ENCODE measurements at regions not wholly inside any gene's neighbourhood (a gene's known extent, or its start where the extent isn't known, plus 50 kb on each side); places are given as distances from the start of the nearest gene placed in this dataset.

DNA sequence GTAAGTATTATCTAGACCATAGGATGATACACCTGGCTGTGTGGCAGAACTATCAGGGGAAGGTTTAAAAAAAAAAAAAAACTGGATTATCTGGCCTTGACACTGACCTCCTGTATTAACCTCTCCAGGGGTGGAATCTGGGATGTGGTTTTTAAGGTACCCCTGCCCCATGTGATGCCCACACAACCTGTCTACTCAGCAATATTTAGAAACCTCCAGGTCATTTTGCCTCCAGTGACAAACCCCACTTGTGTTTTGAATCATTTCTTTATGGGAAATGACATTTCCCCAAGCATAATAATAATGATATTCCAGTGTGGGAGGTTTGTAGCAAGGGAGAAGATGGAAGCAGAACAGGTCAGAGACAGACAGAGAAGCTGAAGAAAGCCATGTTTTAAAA lies 179.1 kb downstream of the RSL24D1 start:
- Mint-ChIP-seq H3K27me3 (ENCODE audit: insufficient read depth, unreplicated experiment) (peaks cover 39% of the 10 kb centered on the region), H3K9me3 (ENCODE audit: unreplicated experiment) (no peaks in the 10 kb centered on the region), H3K27ac (ENCODE audit: low read depth, unreplicated experiment) (no peak overlapping the region), H3K4me3 (ENCODE audit: unreplicated experiment) (no peak overlapping the region), H3K4me1 (ENCODE audit: insufficient read depth, unreplicated experiment) (peaks cover 6% of the 10 kb centered on the region), H3K36me3 (ENCODE audit: insufficient read depth, unreplicated experiment) (no peaks in the 10 kb centered on the region)
- no TSS peak for BruUV-seq (replicated peaks)
- TF ChIP-seq, protein P1, sequence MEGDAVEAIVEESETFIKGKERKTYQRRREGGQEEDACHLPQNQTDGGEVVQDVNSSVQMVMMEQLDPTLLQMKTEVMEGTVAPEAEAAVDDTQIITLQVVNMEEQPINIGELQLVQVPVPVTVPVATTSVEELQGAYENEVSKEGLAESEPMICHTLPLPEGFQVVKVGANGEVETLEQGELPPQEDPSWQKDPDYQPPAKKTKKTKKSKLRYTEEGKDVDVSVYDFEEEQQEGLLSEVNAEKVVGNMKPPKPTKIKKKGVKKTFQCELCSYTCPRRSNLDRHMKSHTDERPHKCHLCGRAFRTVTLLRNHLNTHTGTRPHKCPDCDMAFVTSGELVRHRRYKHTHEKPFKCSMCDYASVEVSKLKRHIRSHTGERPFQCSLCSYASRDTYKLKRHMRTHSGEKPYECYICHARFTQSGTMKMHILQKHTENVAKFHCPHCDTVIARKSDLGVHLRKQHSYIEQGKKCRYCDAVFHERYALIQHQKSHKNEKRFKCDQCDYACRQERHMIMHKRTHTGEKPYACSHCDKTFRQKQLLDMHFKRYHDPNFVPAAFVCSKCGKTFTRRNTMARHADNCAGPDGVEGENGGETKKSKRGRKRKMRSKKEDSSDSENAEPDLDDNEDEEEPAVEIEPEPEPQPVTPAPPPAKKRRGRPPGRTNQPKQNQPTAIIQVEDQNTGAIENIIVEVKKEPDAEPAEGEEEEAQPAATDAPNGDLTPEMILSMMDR (IDR thresholded peaks at IDR 0.05; ENCODE audit: unreplicated experiment): no peak
- ChIA-PET CTCF (no interaction called here), POLR2A (no interaction called here)
- intact Hi-C loops (cut with micrococcal nuclease): no loop called here
- DNase-seq (ENCODE audit: unreplicated experiment): no peak

DNA sequence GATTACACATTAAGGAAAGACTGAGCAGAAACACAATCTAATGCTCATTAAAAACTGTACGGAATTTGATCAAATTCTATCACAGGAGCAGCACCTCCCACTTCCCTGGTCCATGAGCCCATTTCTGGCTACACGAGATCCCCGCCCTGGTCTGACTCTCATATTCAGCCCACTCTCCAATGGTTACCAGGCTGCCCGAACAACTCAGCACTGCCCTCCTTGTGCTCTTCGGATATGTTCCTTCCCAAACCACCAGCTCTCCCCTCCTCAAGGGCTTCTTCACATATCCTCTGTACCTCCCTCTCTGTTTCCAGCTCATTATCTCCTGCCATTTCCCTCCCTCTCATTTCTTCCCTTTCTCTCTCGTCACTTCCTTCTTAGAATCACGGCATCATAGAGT lies 180.5 kb downstream of the RSL24D1 start:
- DNase-seq (ENCODE audit: unreplicated experiment): no peak
- BruUV-seq (replicated peaks): no TSS peak
- CTCF ChIA-PET: no interaction called here
- intact Hi-C loops (cut with micrococcal nuclease): no loop called here
- H3K4me3 Mint-ChIP-seq (ENCODE audit: unreplicated experiment): no peak overlapping the region
- no peaks in the 10 kb centered on the region for H3K36me3 Mint-ChIP-seq (ENCODE audit: insufficient read depth, unreplicated experiment)
- TF ChIP-seq, protein P1 (IDR thresholded peaks at IDR 0.05; ENCODE audit: unreplicated experiment): no peak
- peaks cover 6% of the 10 kb centered on the region for H3K4me1 Mint-ChIP-seq (ENCODE audit: insufficient read depth, unreplicated experiment)
- no peak overlapping the region for H3K27ac Mint-ChIP-seq (ENCODE audit: low read depth, unreplicated experiment)
- H3K9me3 Mint-ChIP-seq (ENCODE audit: unreplicated experiment): no peaks in the 10 kb centered on the region
- H3K27me3 Mint-ChIP-seq (ENCODE audit: insufficient read depth, unreplicated experiment): peaks cover 38% of the 10 kb centered on the region
- POLR2A ChIA-PET: no interaction called here

DNA sequence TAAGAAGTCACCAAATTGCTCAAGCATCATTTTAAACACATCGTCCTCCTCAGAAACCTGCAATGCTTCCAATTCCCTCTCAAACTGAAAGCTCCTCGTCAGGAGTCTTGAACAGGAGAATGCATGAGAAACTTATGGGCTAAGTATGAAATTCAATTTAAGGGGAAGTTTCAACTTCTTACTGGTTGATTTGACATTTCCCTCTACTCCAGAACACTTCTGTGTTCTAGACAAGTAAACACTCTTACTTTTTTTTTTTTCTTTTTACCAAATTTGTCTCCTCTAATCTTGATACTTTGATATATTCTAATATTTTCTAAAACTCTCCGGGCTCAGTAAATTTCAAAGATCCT lies 181.7 kb downstream of the RSL24D1 start:
- intact Hi-C loops (cut with micrococcal nuclease): no loop called here
- Mint-ChIP-seq H3K4me1 (ENCODE audit: insufficient read depth, unreplicated experiment) (peaks cover 6% of the 10 kb centered on the region), H3K27ac (ENCODE audit: low read depth, unreplicated experiment) (no peak overlapping the region), H3K27me3 (ENCODE audit: insufficient read depth, unreplicated experiment) (peaks cover 29% of the 10 kb centered on the region), H3K36me3 (ENCODE audit: insufficient read depth, unreplicated experiment) (no peaks in the 10 kb centered on the region), H3K9me3 (ENCODE audit: unreplicated experiment) (no peaks in the 10 kb centered on the region), H3K4me3 (ENCODE audit: unreplicated experiment) (no peak overlapping the region)
- no TSS peak for BruUV-seq (replicated peaks)
- ChIA-PET POLR2A (no interaction called here), CTCF (interaction anchor here (0.7 kb wide), 1 partner anchor 484 kb away, joined by 3 read pairs; no protein-coding TSS in a partner anchor)
- TF ChIP-seq, protein P1 (IDR thresholded peaks at IDR 0.05; ENCODE audit: unreplicated experiment): no peak
- DNase-seq (ENCODE audit: unreplicated experiment): no peak

DNA sequence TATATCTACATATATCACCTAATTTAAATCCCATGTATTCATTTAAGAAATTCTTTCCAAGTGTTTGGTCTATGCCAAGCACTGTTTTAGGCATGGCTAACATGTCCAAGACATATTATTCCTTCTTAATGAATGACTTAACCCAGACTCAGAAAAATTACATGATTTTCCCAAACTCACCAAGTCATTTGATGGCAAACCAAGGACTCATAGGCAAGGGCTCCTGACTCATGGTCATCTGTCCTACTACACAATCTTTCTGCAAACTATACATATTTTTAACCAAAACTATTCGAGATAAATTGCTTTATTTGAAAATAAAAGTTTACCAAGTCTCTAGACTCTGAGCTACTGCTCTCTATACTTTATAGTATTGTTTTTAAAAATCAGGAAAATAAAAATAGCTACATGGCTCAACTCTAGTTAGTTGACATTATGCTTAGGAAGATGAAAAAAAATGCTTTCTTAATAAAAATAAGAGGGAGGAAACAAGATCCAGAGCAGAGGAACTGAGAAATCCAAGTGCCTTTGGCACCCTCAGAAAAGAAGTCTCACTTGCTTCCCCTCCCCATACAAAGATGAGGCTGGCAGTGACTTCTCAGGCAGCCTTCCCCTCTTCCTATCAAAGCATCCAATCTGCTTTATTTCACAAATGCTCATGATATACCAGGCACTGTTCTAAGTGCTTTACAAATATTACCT lies 182.2 kb downstream of the RSL24D1 start:
- DNase-seq (ENCODE audit: unreplicated experiment): no peak
- H3K4me1 Mint-ChIP-seq (ENCODE audit: insufficient read depth, unreplicated experiment): peaks cover 6% of the 10 kb centered on the region
- H3K36me3 Mint-ChIP-seq (ENCODE audit: insufficient read depth, unreplicated experiment): no peaks in the 10 kb centered on the region
- ChIA-PET CTCF (interaction anchor here (0.7 kb wide), 1 partner anchor 485 kb away, joined by 3 read pairs; no protein-coding TSS in a partner anchor), POLR2A (no interaction called here)
- intact Hi-C loops (cut with micrococcal nuclease): no loop called here
- peaks cover 23% of the 10 kb centered on the region for H3K27me3 Mint-ChIP-seq (ENCODE audit: insufficient read depth, unreplicated experiment)
- no TSS peak for BruUV-seq (replicated peaks)
- no peaks in the 10 kb centered on the region for H3K9me3 Mint-ChIP-seq (ENCODE audit: unreplicated experiment)
- TF ChIP-seq, protein P1 (IDR thresholded peaks at IDR 0.05; ENCODE audit: unreplicated experiment): no peak
- no peak overlapping the region for H3K27ac Mint-ChIP-seq (ENCODE audit: low read depth, unreplicated experiment)
- no peak overlapping the region for H3K4me3 Mint-ChIP-seq (ENCODE audit: unreplicated experiment)
